ENCODE measurements at regions not wholly inside any gene's neighbourhood (a gene's known extent, or its start where the extent isn't known, plus 50 kb on each side); places are given as distances from the start of the nearest gene placed in this dataset.

DNA sequence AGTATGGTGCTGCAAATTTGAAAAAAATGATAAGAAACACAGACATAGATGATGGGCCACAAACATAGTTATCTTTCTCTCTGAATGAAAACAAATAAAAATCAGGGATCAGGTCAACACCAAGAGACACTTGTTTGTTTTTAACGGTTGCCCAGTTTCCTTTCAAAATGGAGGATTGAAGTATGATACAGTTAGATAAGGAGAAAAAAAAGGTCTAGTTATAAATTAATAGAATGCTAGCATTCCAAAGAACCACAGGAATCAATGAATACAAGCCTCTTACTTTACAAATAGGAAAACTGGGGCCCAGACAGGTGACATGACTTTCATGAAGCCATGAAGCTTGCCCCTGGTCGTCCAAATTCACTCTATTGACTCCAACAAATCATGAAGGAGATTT is 305.1 kb downstream of the ZNF621 start:
- Histone ChIP-seq H2BK20ac (ENCODE audit: low read length) (no peak overlapping the region), H4K5ac (ENCODE audit: insufficient read length, low read depth, low read length) (no peak overlapping the region), H2BK5ac (ENCODE audit: low read depth, low read length) (no peak overlapping the region), H2BK15ac (ENCODE audit: low read length) (no peak overlapping the region), H3K4me2 (ENCODE audit: insufficient read depth in 1 of 2, low read depth in 2 of 2, low read length in 2 of 2) (no peak overlapping the region), H3K18ac (ENCODE audit: extremely low read depth, low read length) (no peak overlapping the region), H2AK5ac (ENCODE audit: low read depth, low read length) (no peak overlapping the region), H2BK12ac (ENCODE audit: low read depth, low read length) (no peak overlapping the region), H3K27ac (ENCODE audit: low read depth, low read length) (no peak overlapping the region), H3K9ac (replicated peaks in 1 of 4; ENCODE audit: extremely low read depth in 1 of 4, low read depth in 3 of 4, low read length in 3 of 4) (no peak overlapping the region), H3K23me2 (ENCODE audit: low read depth, low read length) (no peaks in the 10 kb centered on the region), H3K79me2 (ENCODE audit: control insufficient read depth in 1 of 2, insufficient read depth in 2 of 2, low read length in 2 of 2) (no peaks in the 10 kb centered on the region), H3K56ac (replicated peaks; ENCODE audit: insufficient read length, low read depth, low read length) (no peak overlapping the region), H3K9me3 (ENCODE audit: insufficient read depth in 2 of 2, low read depth in 1 of 2, low read length in 1 of 2) (no peaks in the 10 kb centered on the region), H3K4me3 (ENCODE audit: extremely low read depth in 1 of 4, insufficient read depth in 2 of 4, low read depth in 3 of 4, low read length in 4 of 4) (no peak overlapping the region), H4K91ac (replicated peaks; ENCODE audit: insufficient read length, low read length) (no peak overlapping the region), H2AFZ (ENCODE audit: low read length) (no peak overlapping the region), H3K4ac (replicated peaks; ENCODE audit: insufficient read length, low read depth, low read length) (no peak overlapping the region), H3K14ac (ENCODE audit: insufficient read length) (no peak overlapping the region), H3K27me3 (replicated peaks in 1 of 4; ENCODE audit: control insufficient read depth in 3 of 4, extremely low read depth in 1 of 4, insufficient read depth in 3 of 4, low read length in 3 of 4) (no peaks in the 10 kb centered on the region), H4K8ac (ENCODE audit: extremely low read depth, insufficient read depth, low read length) (no peak overlapping the region), H4K20me1 (replicated peaks in 1 of 2; ENCODE audit: control insufficient read depth in 1 of 2, insufficient read depth in 2 of 2, low read length in 2 of 2) (no peaks in the 10 kb centered on the region), H3K23ac (ENCODE audit: insufficient read length) (no peak overlapping the region), H3K4me1 (replicated peaks in 1 of 4; ENCODE audit: control insufficient read depth in 3 of 4, insufficient read depth in 4 of 4, low read length in 3 of 4) (no peaks in the 10 kb centered on the region), H3K79me1 (ENCODE audit: low read depth, low read length) (no peaks in the 10 kb centered on the region), H3K36me3 (ENCODE audit: control insufficient read depth in 2 of 4, insufficient read depth in 4 of 4, low read length in 3 of 4) (no peaks in the 10 kb centered on the region), H2BK120ac (replicated peaks; ENCODE audit: low read depth, low read length) (no peak overlapping the region)
- DNase-seq (ENCODE audit: low read depth in 1 of 2, low spot score in 2 of 2) (no peak), FAIRE-seq (no peak)
- ChIA-PET POLR2A (ENCODE audit: partially characterized antibody) (no interaction called here), CTCF (ENCODE audit: partially characterized antibody) (interaction anchor here (0.6 kb wide), 1 partner anchor 14 kb away, joined by 3 read pairs; no protein-coding TSS in a partner anchor)
- TF ChIP-seq ZNF274 (IDR thresholded peaks at IDR 0.05; ENCODE audit: borderline replicate concordance, extremely low read depth, low read length) = no peak
- no peak for TF ChIP-seq GABPA (IDR thresholded peaks at IDR 0.05; ENCODE audit: borderline replicate concordance, insufficient read depth, low read length)
- TF ChIP-seq CHD1 (IDR thresholded peaks at IDR 0.05; ENCODE audit: low read depth, low read length) = no peak
- TF ChIP-seq SUZ12 (IDR thresholded peaks at IDR 0.05; ENCODE audit: low read length) = no peak
- no peak for TF ChIP-seq BRCA1 (IDR thresholded peaks at IDR 0.05; ENCODE audit: low read depth, low read length)
- TF ChIP-seq CHD2 (IDR thresholded peaks at IDR 0.05; ENCODE audit: low read length) = no peak
- 92% methylated on average over 2 of the region's 2 CpGs; no CpG with 5 or more reads in 1 of the 2 experiments for WGBS, 2 experiments (ENCODE audit: extremely low coverage in 1 of 2, insufficient coverage in 1 of 2, insufficient read length in 1 of 2, insufficient replicate concordance in 2 of 2, low coverage in 1 of 2, low lambda C conversion rate in 2 of 2, missing lambda C conversion rate in 1 of 2)
